ENCODE measurements at regions not wholly inside any gene's neighbourhood (a gene's known extent, or its start where the extent isn't known, plus 50 kb on each side); places are given as distances from the start of the nearest gene placed in this dataset.

- TF ChIP-seq REST (IDR thresholded peaks at IDR 0.05; ENCODE audit: insufficient replicate concordance, low read depth): no peak
- TF ChIP-seq SPI1 (IDR thresholded peaks at IDR 0.05; ENCODE audit: borderline replicate concordance, low read depth): no peak
- TF ChIP-seq CTCF (IDR thresholded peaks at IDR 0.05; ENCODE audit: insufficient read depth, low read length): no peak
- TF ChIP-seq GABPA (IDR thresholded peaks at IDR 0.05; ENCODE audit: low read depth): no peak
- no peak for TF ChIP-seq POLR2AphosphoS5 (IDR thresholded peaks at IDR 0.05; ENCODE audit: low read depth)
- Histone ChIP-seq H3K27me3 (ENCODE audit: insufficient read depth, poor library complexity, severe bottlenecking) (no peaks in the 10 kb centered on the region), H3K4me3 (replicated peaks; ENCODE audit: insufficient read depth, low read length) (no peak overlapping the region), H3K27ac (replicated peaks) (no peak overlapping the region)
- DNase-seq (ENCODE audit: low read depth in 1 of 2, low spot score in 1 of 2): no peak
Measured at GRCh38 chr2:107148055-107148454, 262.1 kb upstream of the ST6GAL2 start.

GRCh38 chr2:107148496-107148895 lies 262.5 kb upstream of the ST6GAL2 start:
- TF ChIP-seq SPI1 (IDR thresholded peaks at IDR 0.05; ENCODE audit: borderline replicate concordance, low read depth): no peak
- TF ChIP-seq GABPA (IDR thresholded peaks at IDR 0.05; ENCODE audit: low read depth): no peak
- no peak for TF ChIP-seq CTCF (IDR thresholded peaks at IDR 0.05; ENCODE audit: insufficient read depth, low read length)
- no peak for TF ChIP-seq POLR2AphosphoS5 (IDR thresholded peaks at IDR 0.05; ENCODE audit: low read depth)
- no peak for TF ChIP-seq REST (IDR thresholded peaks at IDR 0.05; ENCODE audit: insufficient replicate concordance, low read depth)
- DNase-seq (ENCODE audit: low read depth in 1 of 2, low spot score in 1 of 2): no peak
- no peaks in the 10 kb centered on the region for H3K27me3 ChIP-seq (ENCODE audit: insufficient read depth, poor library complexity, severe bottlenecking)

GRCh38 chr2:107160640-107161239 lies 274.8 kb upstream of the ST6GAL2 start:
- Histone ChIP-seq H3K27me3 (ENCODE audit: insufficient read depth, poor library complexity, severe bottlenecking) (no peaks in the 10 kb centered on the region), H3K27ac (replicated peaks) (no peak overlapping the region), H3K4me3 (replicated peaks; ENCODE audit: insufficient read depth, low read length) (no peak overlapping the region)
- TF ChIP-seq SPI1 (IDR thresholded peaks at IDR 0.05; ENCODE audit: borderline replicate concordance, low read depth) (no peak), REST (IDR thresholded peaks at IDR 0.05; ENCODE audit: insufficient replicate concordance, low read depth) (no peak), POLR2AphosphoS5 (IDR thresholded peaks at IDR 0.05; ENCODE audit: low read depth) (no peak), GABPA (IDR thresholded peaks at IDR 0.05; ENCODE audit: low read depth) (no peak)
- DNase-seq (ENCODE audit: low read depth in 1 of 2, low spot score in 1 of 2): no peak

More at GRCh38 chr2:107148496-107148895, 262.5 kb upstream of the ST6GAL2 start:
- Histone ChIP-seq H3K27ac (replicated peaks) (no peak overlapping the region), H3K4me3 (replicated peaks; ENCODE audit: insufficient read depth, low read length) (no peak overlapping the region)

Data from HL-60 (cell line).